Ovary (tissue), 7 donors: ENCODE measurements at regions not wholly inside any gene's neighbourhood (a gene's known extent, or its start where the extent isn't known, plus 50 kb on each side); places are given as distances from the start of the nearest gene placed in this dataset.

Experiments used
- DNase-seq, 5 donors: peaks; one replicate each; pipeline ENCODE4 v3.0.0-alpha.2; 2019 to 2020
- H3K27ac ChIP-seq, 2 donors: fragments of 200-600 bp; one replicate each; pipeline versions ENCODE4 v1.5.1 to v1.8.0; 2019 to 2022
- H3K27me3 ChIP-seq: fragments of 200-600 bp; one replicate; pipeline ENCODE4 v1.8.0; 2022
- H3K36me3 ChIP-seq: fragments of 200-600 bp; sonication (generic); one replicate; pipeline ENCODE4 v1.5.1; 2019
- H3K4me1 ChIP-seq: one replicate; pipeline ENCODE4 v1.8.1; 2013; ENCODE audit warnings: mild to moderate bottlenecking, moderate library complexity; ENCODE audit not compliant: insufficient read depth
- H3K4me3 ChIP-seq: fragments of 200-600 bp; sonication (generic); one replicate; pipeline ENCODE4 v1.5.1; 2017
- H3K9me3 ChIP-seq, 2 donors: fragments of 200-600 bp in 1 of 2; sonication (generic) in 1 of 2; one replicate each; pipeline versions ENCODE4 v1.5.1 to v1.8.1; 2013 to 2019; ENCODE audit warnings: mild to moderate bottlenecking in 1 of 2, moderate library complexity in 1 of 2
- CTCF ChIP-seq, 3 donors: fragments of 450-650 bp in 2 of 3; fragments of 200-600 bp in 1 of 3; IDR thresholded peaks; one replicate each; pipeline versions ENCODE4 v1.5.1 to v1.8.0; 2016 to 2022; ENCODE audit warnings: antibody characterized with exemption in 3 of 3, mild to moderate bottlenecking in 1 of 3
- EP300 ChIP-seq: sonication (generic); formaldehyde crosslinking; IDR thresholded peaks from one replicate; pipeline ENCODE4 v1.6.1; 2017; ENCODE audit warnings: antibody characterized with exemption
- POLR2A ChIP-seq: fragments of 450-650 bp; IDR thresholded peaks from one replicate; pipeline ENCODE4 v1.6.1; 2017; ENCODE audit warnings: antibody characterized with exemption, mild to moderate bottlenecking, moderate library complexity
- WGBS, 3 donors: extraction: QIAGEN DNeasy Blood & Tissue Kit in 1 of 3; methylation state at CpG; one replicate each; pipeline versions ENCODE4 v1.1.5 to v1.1.7; 2013 to 2017; 5-methylcytosine and 5-hydroxymethylcytosine counted together
- intact Hi-C, 4 donors: fragments of 100-400 bp; cut with DNase I; formaldehyde crosslinking; loops; one replicate each; pipeline versions ENCODE4 v1.11.0 to v1.15.1; 2022 to 2023
- donor health status: DM: no; HTN: no; CAD: no; lungs with moderate emphysema.
- donor health status: DM: no; HTN: no; CAD: no.
- donor health status: Bipolar disorder and iron deficiency.
- donor health status: DM: no; HTN: no; CAD: no.
- donor health status: DM: yes; HTN: yes; CAD: no.

GRCh38 chr13:43980587-43980986, 100.9 kb downstream of the LACC1 start:
- intact Hi-C loops, result no loop called here
- DNase-seq, result no peak
- Histone ChIP-seq H3K4me1 (no peaks in the 10 kb centered on the region), H3K9me3 (no peaks in the 10 kb centered on the region), H3K36me3 (no peaks in the 10 kb centered on the region), H3K4me3 (no peak overlapping the region), H3K27me3 (no peaks in the 10 kb centered on the region), H3K27ac (no peak overlapping the region)
- 33 to 60% (median 47%) methylated on average over 1 of the region's 1 CpG for WGBS, 3 donors
- TF ChIP-seq CTCF (IDR thresholded peaks at IDR 0.05) (no peak), EP300 (no peak), POLR2A (no peak)

GRCh38 chr13:43981091-43981490, 101.4 kb downstream of the LACC1 start:
- H3K9me3 ChIP-seq, result no peaks in the 10 kb centered on the region
- no peak overlapping the region for H3K4me3 ChIP-seq
- H3K36me3 ChIP-seq, result no peaks in the 10 kb centered on the region
- H3K27ac ChIP-seq, result no peak overlapping the region
- no peaks in the 10 kb centered on the region for H3K4me1 ChIP-seq
- intact Hi-C loops, result no loop called here
- 87 to 91% (median 89%) methylated on average over 5 of the region's 5 CpGs for WGBS, 3 donors
- H3K27me3 ChIP-seq, result no peaks in the 10 kb centered on the region
- no peak for TF ChIP-seq EP300
- no peak for TF ChIP-seq CTCF (IDR thresholded peaks at IDR 0.05)
- TF ChIP-seq POLR2A, result no peak
- DNase-seq, result no peak

- 88 to 90% (median 89%) methylated on average over 3 of the region's 3 CpGs for WGBS, 3 donors
These were observed 102.0 kb downstream of the LACC1 start for GRCh38 chr13:43981512-43982301.

GRCh38 chr13:43983373-43983772, 103.7 kb downstream of the LACC1 start:
- no peaks in the 10 kb centered on the region for H3K27me3 ChIP-seq
- H3K4me1 ChIP-seq, result no peaks in the 10 kb centered on the region
- intact Hi-C loops, result no loop called here
- no peak overlapping the region for H3K4me3 ChIP-seq
- H3K36me3 ChIP-seq, result no peaks in the 10 kb centered on the region
- DNase-seq, result no peak
- 71 to 74% (median 74%) methylated on average over 7 of the region's 7 CpGs for whole genome bisulfite sequencing, 3 donors
- no peak overlapping the region for H3K27ac ChIP-seq
- H3K9me3 ChIP-seq, result no peaks in the 10 kb centered on the region
- TF ChIP-seq EP300, result no peak
- no peak for TF ChIP-seq CTCF (IDR thresholded peaks at IDR 0.05)
- TF ChIP-seq POLR2A, result no peak

More at GRCh38 chr13:43981512-43982301, 102.0 kb downstream of the LACC1 start:
- Histone ChIP-seq H3K27ac (no peak overlapping the region), H3K27me3 (no peaks in the 10 kb centered on the region), H3K36me3 (no peaks in the 10 kb centered on the region), H3K4me3 (no peak overlapping the region), H3K9me3 (no peaks in the 10 kb centered on the region), H3K4me1 (no peaks in the 10 kb centered on the region)
- DNase-seq, result no peak
- intact Hi-C loops, result no loop called here
- no peak for TF ChIP-seq POLR2A
- TF ChIP-seq CTCF (IDR thresholded peaks at IDR 0.05), result no peak
- no peak for TF ChIP-seq EP300
